ENCODE measurements at regions not wholly inside any gene's neighbourhood (a gene's known extent, or its start where the extent isn't known, plus 50 kb on each side); places are given as distances from the start of the nearest gene placed in this dataset.

- no peaks in the 10 kb centered on the region for H3K36me3 ChIP-seq (ENCODE audit: insufficient read depth, insufficient read length, low read length)
- TF ChIP-seq ZNF274 (IDR thresholded peaks at IDR 0.05; ENCODE audit: low read depth, low read length) (no peak), YY1 (IDR thresholded peaks at IDR 0.05; ENCODE audit: insufficient read depth, insufficient read length) (no peak), SUZ12 (IDR thresholded peaks at IDR 0.05; ENCODE audit: extremely low read depth, insufficient read depth, insufficient read length) (no peak)
- no peak overlapping the region for H3K9ac ChIP-seq (ENCODE audit: insufficient read length, low read depth)
- H3K4me3 ChIP-seq (ENCODE audit: insufficient read length, low read depth), result no peak overlapping the region
- no peaks in the 10 kb centered on the region for H3K9me3 ChIP-seq (ENCODE audit: insufficient read depth, low read length)
- no peak for DNase-seq (ENCODE audit: low read depth, low spot score)
- H3K4me1 ChIP-seq (ENCODE audit: insufficient read depth, insufficient read length), result no peaks in the 10 kb centered on the region
- no peaks in the 10 kb centered on the region for H3K27me3 ChIP-seq (ENCODE audit: insufficient read depth, insufficient read length)
Measured at GRCh38 chr5:57028161-57028560, 76.2 kb upstream of the MIER3 start.

GRCh38 chr5:57032151-57032551 is 80.2 kb upstream of the MIER3 start:
- Histone ChIP-seq H3K36me3 (ENCODE audit: insufficient read depth, insufficient read length, low read length) (no peaks in the 10 kb centered on the region), H3K27me3 (ENCODE audit: insufficient read depth, insufficient read length) (no peaks in the 10 kb centered on the region), H3K4me1 (ENCODE audit: insufficient read depth, insufficient read length) (no peaks in the 10 kb centered on the region), H3K9me3 (ENCODE audit: insufficient read depth, low read length) (no peaks in the 10 kb centered on the region), H3K4me3 (ENCODE audit: insufficient read length, low read depth) (no peak overlapping the region), H3K9ac (ENCODE audit: insufficient read length, low read depth) (no peak overlapping the region)
- TF ChIP-seq SUZ12 (IDR thresholded peaks at IDR 0.05; ENCODE audit: extremely low read depth, insufficient read depth, insufficient read length) (no peak), ZNF274 (IDR thresholded peaks at IDR 0.05; ENCODE audit: low read depth, low read length) (no peak), YY1 (IDR thresholded peaks at IDR 0.05; ENCODE audit: insufficient read depth, insufficient read length) (no peak)
- no peak for DNase-seq (ENCODE audit: low read depth, low spot score)

- no peak overlapping the region for H3K9ac ChIP-seq (ENCODE audit: insufficient read length, low read depth)
- no peaks in the 10 kb centered on the region for H3K9me3 ChIP-seq (ENCODE audit: insufficient read depth, low read length)
- TF ChIP-seq YY1 (IDR thresholded peaks at IDR 0.05; ENCODE audit: insufficient read depth, insufficient read length) (no peak), ZNF274 (IDR thresholded peaks at IDR 0.05; ENCODE audit: low read depth, low read length) (no peak), SUZ12 (IDR thresholded peaks at IDR 0.05; ENCODE audit: extremely low read depth, insufficient read depth, insufficient read length) (no peak)
- H3K36me3 ChIP-seq (ENCODE audit: insufficient read depth, insufficient read length, low read length), result no peaks in the 10 kb centered on the region
- H3K27me3 ChIP-seq (ENCODE audit: insufficient read depth, insufficient read length), result no peaks in the 10 kb centered on the region
- no peak for DNase-seq (ENCODE audit: low read depth, low spot score)
- H3K4me1 ChIP-seq (ENCODE audit: insufficient read depth, insufficient read length), result no peaks in the 10 kb centered on the region
- no peak overlapping the region for H3K4me3 ChIP-seq (ENCODE audit: insufficient read length, low read depth)
Measured at GRCh38 chr5:57033103-57033502, 81.2 kb upstream of the MIER3 start.

GRCh38 chr5:57033503-57033902 is 81.6 kb upstream of the MIER3 start:
- Histone ChIP-seq H3K36me3 (ENCODE audit: insufficient read depth, insufficient read length, low read length) (no peaks in the 10 kb centered on the region), H3K4me3 (ENCODE audit: insufficient read length, low read depth) (no peak overlapping the region), H3K9ac (ENCODE audit: insufficient read length, low read depth) (no peak overlapping the region)

GRCh38 chr5:57034201-57034916 is 82.4 kb upstream of the MIER3 start:
- Histone ChIP-seq H3K4me1 (ENCODE audit: insufficient read depth, insufficient read length) (no peaks in the 10 kb centered on the region), H3K4me3 (ENCODE audit: insufficient read length, low read depth) (no peak overlapping the region), H3K36me3 (ENCODE audit: insufficient read depth, insufficient read length, low read length) (no peaks in the 10 kb centered on the region), H3K9ac (ENCODE audit: insufficient read length, low read depth) (no peak overlapping the region), H3K27me3 (ENCODE audit: insufficient read depth, insufficient read length) (no peaks in the 10 kb centered on the region), H3K9me3 (ENCODE audit: insufficient read depth, low read length) (no peaks in the 10 kb centered on the region)
- TF ChIP-seq YY1 (IDR thresholded peaks at IDR 0.05; ENCODE audit: insufficient read depth, insufficient read length) (no peak), SUZ12 (IDR thresholded peaks at IDR 0.05; ENCODE audit: extremely low read depth, insufficient read depth, insufficient read length) (no peak), ZNF274 (IDR thresholded peaks at IDR 0.05; ENCODE audit: low read depth, low read length) (no peak)
- DNase-seq (ENCODE audit: low read depth, low spot score), result no peak

More at GRCh38 chr5:57033503-57033902, 81.6 kb upstream of the MIER3 start:
- Histone ChIP-seq H3K4me1 (ENCODE audit: insufficient read depth, insufficient read length) (no peaks in the 10 kb centered on the region), H3K9me3 (ENCODE audit: insufficient read depth, low read length) (no peaks in the 10 kb centered on the region), H3K27me3 (ENCODE audit: insufficient read depth, insufficient read length) (no peaks in the 10 kb centered on the region)
- TF ChIP-seq SUZ12 (IDR thresholded peaks at IDR 0.05; ENCODE audit: extremely low read depth, insufficient read depth, insufficient read length), result no peak
- no peak for TF ChIP-seq ZNF274 (IDR thresholded peaks at IDR 0.05; ENCODE audit: low read depth, low read length)
- no peak for TF ChIP-seq YY1 (IDR thresholded peaks at IDR 0.05; ENCODE audit: insufficient read depth, insufficient read length)
- no peak for DNase-seq (ENCODE audit: low read depth, low spot score)

GRCh38 chr5:57035955-57036354 is 84.0 kb upstream of the MIER3 start:
- no peak overlapping the region for H3K4me3 ChIP-seq (ENCODE audit: insufficient read length, low read depth)
- H3K27me3 ChIP-seq (ENCODE audit: insufficient read depth, insufficient read length), result no peaks in the 10 kb centered on the region
- H3K9me3 ChIP-seq (ENCODE audit: insufficient read depth, low read length), result no peaks in the 10 kb centered on the region
- H3K9ac ChIP-seq (ENCODE audit: insufficient read length, low read depth), result no peak overlapping the region
- no peaks in the 10 kb centered on the region for H3K36me3 ChIP-seq (ENCODE audit: insufficient read depth, insufficient read length, low read length)
- no peak for TF ChIP-seq YY1 (IDR thresholded peaks at IDR 0.05; ENCODE audit: insufficient read depth, insufficient read length)
- TF ChIP-seq SUZ12 (IDR thresholded peaks at IDR 0.05; ENCODE audit: extremely low read depth, insufficient read depth, insufficient read length), result no peak
- TF ChIP-seq ZNF274 (IDR thresholded peaks at IDR 0.05; ENCODE audit: low read depth, low read length), result no peak
- H3K4me1 ChIP-seq (ENCODE audit: insufficient read depth, insufficient read length), result no peaks in the 10 kb centered on the region
- no peak for DNase-seq (ENCODE audit: low read depth, low spot score)

GRCh38 chr5:57036761-57037160 is 84.8 kb upstream of the MIER3 start:
- H3K9ac ChIP-seq (ENCODE audit: insufficient read length, low read depth), result no peak overlapping the region
- TF ChIP-seq SUZ12 (IDR thresholded peaks at IDR 0.05; ENCODE audit: extremely low read depth, insufficient read depth, insufficient read length) (no peak), YY1 (IDR thresholded peaks at IDR 0.05; ENCODE audit: insufficient read depth, insufficient read length) (no peak), ZNF274 (IDR thresholded peaks at IDR 0.05; ENCODE audit: low read depth, low read length) (no peak)
- H3K4me3 ChIP-seq (ENCODE audit: insufficient read length, low read depth), result no peak overlapping the region
- no peaks in the 10 kb centered on the region for H3K27me3 ChIP-seq (ENCODE audit: insufficient read depth, insufficient read length)
- no peaks in the 10 kb centered on the region for H3K36me3 ChIP-seq (ENCODE audit: insufficient read depth, insufficient read length, low read length)
- no peaks in the 10 kb centered on the region for H3K4me1 ChIP-seq (ENCODE audit: insufficient read depth, insufficient read length)
- DNase-seq (ENCODE audit: low read depth, low spot score), result no peak
- no peaks in the 10 kb centered on the region for H3K9me3 ChIP-seq (ENCODE audit: insufficient read depth, low read length)
